ENCODE measurements at regions not wholly inside any gene's neighbourhood (a gene's known extent, or its start where the extent isn't known, plus 50 kb on each side); places are given as distances from the start of the nearest gene placed in this dataset.

DNA sequence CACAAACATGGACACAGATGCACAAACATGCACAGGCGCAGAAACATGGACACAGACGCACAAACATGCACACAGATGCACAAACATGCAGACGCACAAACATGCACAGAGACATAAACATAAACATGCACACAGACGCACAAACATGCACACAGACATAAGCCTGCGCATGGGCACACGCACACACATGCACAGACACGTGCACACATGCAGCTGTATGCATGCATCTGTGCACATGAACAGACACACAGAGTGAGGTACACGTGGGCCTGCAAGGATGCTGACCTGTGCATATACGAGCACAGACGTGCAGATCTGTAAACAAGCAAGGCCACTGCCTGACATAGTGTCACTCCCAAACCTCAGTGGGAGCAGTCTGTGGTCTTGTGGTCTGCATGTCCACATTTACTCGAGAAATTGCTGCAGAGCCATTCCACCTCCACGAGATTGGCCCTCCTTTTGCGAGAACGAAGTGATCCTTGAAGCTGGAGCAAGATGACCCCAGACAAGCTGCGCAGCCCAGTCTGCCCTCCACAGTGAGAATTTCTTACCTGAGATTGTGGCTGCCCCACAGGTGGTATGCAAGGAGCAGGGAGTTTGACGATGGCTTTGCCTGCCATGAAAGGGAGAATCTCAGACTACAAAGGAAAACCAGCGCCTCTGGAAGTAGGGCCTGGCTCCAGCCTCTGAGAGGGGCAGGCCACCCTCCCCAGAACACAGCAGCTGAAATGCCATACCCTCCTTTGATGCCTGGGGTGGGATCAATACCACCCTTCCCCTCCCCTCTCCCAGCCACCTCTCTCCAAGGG, 299.9 kb downstream of the BRD1 start:
- TF ChIP-seq, protein P1, sequence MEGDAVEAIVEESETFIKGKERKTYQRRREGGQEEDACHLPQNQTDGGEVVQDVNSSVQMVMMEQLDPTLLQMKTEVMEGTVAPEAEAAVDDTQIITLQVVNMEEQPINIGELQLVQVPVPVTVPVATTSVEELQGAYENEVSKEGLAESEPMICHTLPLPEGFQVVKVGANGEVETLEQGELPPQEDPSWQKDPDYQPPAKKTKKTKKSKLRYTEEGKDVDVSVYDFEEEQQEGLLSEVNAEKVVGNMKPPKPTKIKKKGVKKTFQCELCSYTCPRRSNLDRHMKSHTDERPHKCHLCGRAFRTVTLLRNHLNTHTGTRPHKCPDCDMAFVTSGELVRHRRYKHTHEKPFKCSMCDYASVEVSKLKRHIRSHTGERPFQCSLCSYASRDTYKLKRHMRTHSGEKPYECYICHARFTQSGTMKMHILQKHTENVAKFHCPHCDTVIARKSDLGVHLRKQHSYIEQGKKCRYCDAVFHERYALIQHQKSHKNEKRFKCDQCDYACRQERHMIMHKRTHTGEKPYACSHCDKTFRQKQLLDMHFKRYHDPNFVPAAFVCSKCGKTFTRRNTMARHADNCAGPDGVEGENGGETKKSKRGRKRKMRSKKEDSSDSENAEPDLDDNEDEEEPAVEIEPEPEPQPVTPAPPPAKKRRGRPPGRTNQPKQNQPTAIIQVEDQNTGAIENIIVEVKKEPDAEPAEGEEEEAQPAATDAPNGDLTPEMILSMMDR (conservative IDR thresholded peaks at IDR 0.05; ENCODE audit: low read depth in 2 of 2), result no peak
- TF ChIP-seq STAT1 (IDR thresholded peaks at IDR 0.05; ENCODE audit: unreplicated experiment), result no peak

All from GM23338 (cell line).